ENCODE measurements at regions not wholly inside any gene's neighbourhood (a gene's known extent, or its start where the extent isn't known, plus 50 kb on each side); places are given as distances from the start of the nearest gene placed in this dataset.

- no peak for TF ChIP-seq CTCF (IDR thresholded peaks at IDR 0.05; ENCODE audit: low read depth, low read length, missing control alignments)
- H3K4me3 ChIP-seq (ENCODE audit: low read depth, low read length): no peak overlapping the region
- DNase-seq (ENCODE audit: low read depth): no peak
These were observed 171.7 kb downstream of the ATG4C start for GRCh38 chr1:62955666-62956065.

- no peak for TF ChIP-seq CTCF (IDR thresholded peaks at IDR 0.05; ENCODE audit: low read depth, low read length, missing control alignments)
- DNase-seq (ENCODE audit: low read depth): no peak
- no peak overlapping the region for H3K4me3 ChIP-seq (ENCODE audit: low read depth, low read length)
These were observed 178.3 kb downstream of the ATG4C start for GRCh38 chr1:62962014-62962812.

- H3K4me3 ChIP-seq (ENCODE audit: low read depth, low read length): no peak overlapping the region
- no peak for DNase-seq (ENCODE audit: low read depth)
- TF ChIP-seq CTCF (IDR thresholded peaks at IDR 0.05; ENCODE audit: low read depth, low read length, missing control alignments): peak; percentile 76
These were observed 179.2 kb downstream of the ATG4C start for GRCh38 chr1:62962901-62963776.

GRCh38 chr1:62964141-62964540 is 180.2 kb downstream of the ATG4C start:
- H3K4me3 ChIP-seq (ENCODE audit: low read depth, low read length): no peak overlapping the region
- DNase-seq (ENCODE audit: low read depth): no peak
- no peak for TF ChIP-seq CTCF (IDR thresholded peaks at IDR 0.05; ENCODE audit: low read depth, low read length, missing control alignments)

GRCh38 chr1:62967031-62967430 is 183.1 kb downstream of the ATG4C start:
- DNase-seq (ENCODE audit: low read depth): no peak
- TF ChIP-seq CTCF (IDR thresholded peaks at IDR 0.05; ENCODE audit: low read depth, low read length, missing control alignments): no peak
- no peak overlapping the region for H3K4me3 ChIP-seq (ENCODE audit: low read depth, low read length)

GRCh38 chr1:62977366-62977765 is 193.4 kb downstream of the ATG4C start:
- no peak for TF ChIP-seq CTCF (IDR thresholded peaks at IDR 0.05; ENCODE audit: low read depth, low read length, missing control alignments)
- no peak overlapping the region for H3K4me3 ChIP-seq (ENCODE audit: low read depth, low read length)
- no peak for DNase-seq (ENCODE audit: low read depth)
